ENCODE measurements at regions not wholly inside any gene's neighbourhood (a gene's known extent, or its start where the extent isn't known, plus 50 kb on each side); places are given as distances from the start of the nearest gene placed in this dataset.

DNA sequence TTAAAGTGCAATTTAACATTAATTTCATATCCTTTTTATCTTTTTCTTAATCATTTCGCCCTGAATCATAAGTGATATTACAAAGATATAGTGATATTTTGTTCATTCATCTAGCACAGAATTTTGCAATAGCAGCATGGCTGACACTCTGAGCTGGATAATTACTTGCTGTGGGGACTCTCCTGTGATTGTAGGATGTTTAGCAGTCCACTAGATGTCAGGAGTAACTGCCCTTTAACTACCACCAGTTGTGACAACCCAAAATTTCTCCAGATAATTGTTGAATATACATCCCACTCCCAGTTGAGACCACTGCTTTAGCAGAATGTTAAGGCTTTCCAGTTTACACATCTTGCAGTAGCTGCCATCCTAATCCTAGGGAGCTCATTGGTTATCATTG, 196.8 kb upstream of the MBNL1 start:
- no peak for TF ChIP-seq POLR2A (IDR thresholded peaks at IDR 0.05)
- TF ChIP-seq, protein P1, sequence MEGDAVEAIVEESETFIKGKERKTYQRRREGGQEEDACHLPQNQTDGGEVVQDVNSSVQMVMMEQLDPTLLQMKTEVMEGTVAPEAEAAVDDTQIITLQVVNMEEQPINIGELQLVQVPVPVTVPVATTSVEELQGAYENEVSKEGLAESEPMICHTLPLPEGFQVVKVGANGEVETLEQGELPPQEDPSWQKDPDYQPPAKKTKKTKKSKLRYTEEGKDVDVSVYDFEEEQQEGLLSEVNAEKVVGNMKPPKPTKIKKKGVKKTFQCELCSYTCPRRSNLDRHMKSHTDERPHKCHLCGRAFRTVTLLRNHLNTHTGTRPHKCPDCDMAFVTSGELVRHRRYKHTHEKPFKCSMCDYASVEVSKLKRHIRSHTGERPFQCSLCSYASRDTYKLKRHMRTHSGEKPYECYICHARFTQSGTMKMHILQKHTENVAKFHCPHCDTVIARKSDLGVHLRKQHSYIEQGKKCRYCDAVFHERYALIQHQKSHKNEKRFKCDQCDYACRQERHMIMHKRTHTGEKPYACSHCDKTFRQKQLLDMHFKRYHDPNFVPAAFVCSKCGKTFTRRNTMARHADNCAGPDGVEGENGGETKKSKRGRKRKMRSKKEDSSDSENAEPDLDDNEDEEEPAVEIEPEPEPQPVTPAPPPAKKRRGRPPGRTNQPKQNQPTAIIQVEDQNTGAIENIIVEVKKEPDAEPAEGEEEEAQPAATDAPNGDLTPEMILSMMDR (IDR thresholded peaks at IDR 0.05): peak in 2 of 3 experiments; percentile 19 to 24
